Endometrium (tissue), 2 donors: ENCODE measurements at regions not wholly inside any gene's neighbourhood (a gene's known extent, or its start where the extent isn't known, plus 50 kb on each side); places are given as distances from the start of the nearest gene placed in this dataset.
"Not testable (repeated sequence)": the region's sequence is repeated elsewhere in the genome, so short reads cannot be mapped to it uniquely, and the experiment has no call there.

Source experiments
- FAIRE-seq: peaks from 2 replicates; lab custom pipeline; 2012; peaks lifted over from hg19 to GRCh38; lab: Jason Lieb, UNC
- donor health status: control.
- donor health status: control.

GRCh38 chr10:108336836-108337235, 1172.3 kb upstream of the SORCS1 start:
- FAIRE-seq = no peak

- no peak for FAIRE-seq
Observed at GRCh38 chr10:108327706-108328105, 1163.2 kb upstream of the SORCS1 start.

- FAIRE-seq = no peak
Observed at GRCh38 chr10:108323274-108323798, 1158.8 kb upstream of the SORCS1 start.

GRCh38 chr10:108319434-108320222, 1155.1 kb upstream of the SORCS1 start:
- FAIRE-seq = no peak

- FAIRE-seq = not testable (repeated sequence)
Observed at GRCh38 chr10:108315636-108316035, 1151.1 kb upstream of the SORCS1 start.

- FAIRE-seq = no peak
Observed at GRCh38 chr10:108307925-108308312, 1143.4 kb upstream of the SORCS1 start.

- no peak for FAIRE-seq
Observed at GRCh38 chr10:108307250-108307924, 1142.9 kb upstream of the SORCS1 start.

GRCh38 chr10:108303149-108303548, 1138.6 kb upstream of the SORCS1 start:
- no peak for FAIRE-seq

- no peak for FAIRE-seq
Observed at GRCh38 chr10:108301002-108301401, 1136.5 kb upstream of the SORCS1 start.

GRCh38 chr10:108290823-108291222, 1126.3 kb upstream of the SORCS1 start:
- FAIRE-seq = no peak

- no peak for FAIRE-seq
Observed at GRCh38 chr10:108275895-108276685, 1111.6 kb upstream of the SORCS1 start.

- FAIRE-seq = no peak
Observed at GRCh38 chr10:108260383-108260906, 1095.9 kb upstream of the SORCS1 start.

GRCh38 chr10:108254089-108254488, 1089.6 kb upstream of the SORCS1 start:
- no peak for FAIRE-seq

GRCh38 chr10:108252771-108253170, 1088.3 kb upstream of the SORCS1 start:
- FAIRE-seq = no peak

GRCh38 chr10:108250936-108251620, 1086.6 kb upstream of the SORCS1 start:
- no peak for FAIRE-seq

- no peak for FAIRE-seq
Observed at GRCh38 chr10:108249940-108250339, 1085.4 kb upstream of the SORCS1 start.

- no peak for FAIRE-seq
Observed at GRCh38 chr10:108244443-108245228, 1080.1 kb upstream of the SORCS1 start.

- no peak for FAIRE-seq
Observed at GRCh38 chr10:108241166-108241565, 1076.7 kb upstream of the SORCS1 start.

- FAIRE-seq = no peak
Observed at GRCh38 chr10:108238261-108238660, 1073.8 kb upstream of the SORCS1 start.

GRCh38 chr10:108230478-108231170, 1066.1 kb upstream of the SORCS1 start:
- no peak for FAIRE-seq
